MG63 (cell line): ENCODE measurements at regions not wholly inside any gene's neighbourhood (a gene's known extent, or its start where the extent isn't known, plus 50 kb on each side); places are given as distances from the start of the nearest gene placed in this dataset.

Source experiments
- DNase-seq: peaks from one replicate; pipeline ENCODE4 v3.0.0-alpha.2; 2020
- H3K27me3 ChIP-seq: fragments of 250-450 bp; sonication (Bioruptor Pico); 2 replicates; pipeline ENCODE4 v1.5.1; 2020; ENCODE audit warnings: mild to moderate bottlenecking, moderate library complexity
- H3K36me3 ChIP-seq: fragments of 250-450 bp; sonication (Bioruptor Pico); 2 replicates; pipeline ENCODE4 v1.5.1; 2020; ENCODE audit warnings: mild to moderate bottlenecking, moderate library complexity
- H3K4me3 ChIP-seq: fragments of 250-450 bp; sonication (Bioruptor Pico); 2 replicates; pipeline ENCODE4 v1.5.1; 2020; ENCODE audit warnings: mild to moderate bottlenecking, moderate library complexity
- H3K9me3 ChIP-seq: fragments of 250-450 bp; sonication (Bioruptor Pico); 2 replicates; pipeline ENCODE4 v1.5.1; 2020; ENCODE audit warnings: mild to moderate bottlenecking, moderate library complexity

GRCh38 chr13:72437458-72437857, 290.0 kb downstream of the MZT1 start:
- no peaks in the 10 kb centered on the region for H3K9me3 ChIP-seq
- DNase-seq: no peak
- no peaks in the 10 kb centered on the region for H3K36me3 ChIP-seq
- H3K27me3 ChIP-seq: no peaks in the 10 kb centered on the region
- no peak overlapping the region for H3K4me3 ChIP-seq

- DNase-seq: no peak
- H3K4me3 ChIP-seq: no peak overlapping the region
- H3K36me3 ChIP-seq: no peaks in the 10 kb centered on the region
- no peaks in the 10 kb centered on the region for H3K9me3 ChIP-seq
- H3K27me3 ChIP-seq: no peaks in the 10 kb centered on the region
Measured at GRCh38 chr13:72435251-72435650, 292.2 kb downstream of the MZT1 start.

- DNase-seq: no peak
- no peaks in the 10 kb centered on the region for H3K9me3 ChIP-seq
- no peak overlapping the region for H3K4me3 ChIP-seq
- no peaks in the 10 kb centered on the region for H3K36me3 ChIP-seq
- H3K27me3 ChIP-seq: no peaks in the 10 kb centered on the region
Measured at GRCh38 chr13:72431981-72432682, 295.3 kb downstream of the MZT1 start.

DNA sequence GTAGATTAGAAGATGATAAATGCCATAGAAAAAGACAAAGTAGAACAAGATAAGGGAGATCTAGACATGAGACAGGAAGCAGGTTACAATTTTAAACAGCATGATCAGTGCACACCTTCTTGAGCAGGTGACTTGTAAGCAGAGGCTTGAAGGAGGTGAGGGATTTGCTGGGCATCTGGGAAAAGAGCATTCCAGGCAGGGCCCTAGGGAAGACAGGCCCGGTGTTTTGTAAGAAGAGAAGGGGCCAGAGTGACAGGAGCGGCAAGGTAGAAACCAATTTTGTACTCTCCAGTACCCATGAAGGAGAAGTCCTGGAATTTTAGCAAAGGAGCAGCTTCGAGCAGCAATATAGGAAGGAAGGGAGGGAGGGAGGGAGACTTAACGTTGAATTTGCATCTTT, 296.5 kb downstream of the MZT1 start:
- H3K27me3 ChIP-seq: no peaks in the 10 kb centered on the region
- no peaks in the 10 kb centered on the region for H3K9me3 ChIP-seq
- H3K36me3 ChIP-seq: no peaks in the 10 kb centered on the region
- no peak overlapping the region for H3K4me3 ChIP-seq
- no peak for DNase-seq

DNA sequence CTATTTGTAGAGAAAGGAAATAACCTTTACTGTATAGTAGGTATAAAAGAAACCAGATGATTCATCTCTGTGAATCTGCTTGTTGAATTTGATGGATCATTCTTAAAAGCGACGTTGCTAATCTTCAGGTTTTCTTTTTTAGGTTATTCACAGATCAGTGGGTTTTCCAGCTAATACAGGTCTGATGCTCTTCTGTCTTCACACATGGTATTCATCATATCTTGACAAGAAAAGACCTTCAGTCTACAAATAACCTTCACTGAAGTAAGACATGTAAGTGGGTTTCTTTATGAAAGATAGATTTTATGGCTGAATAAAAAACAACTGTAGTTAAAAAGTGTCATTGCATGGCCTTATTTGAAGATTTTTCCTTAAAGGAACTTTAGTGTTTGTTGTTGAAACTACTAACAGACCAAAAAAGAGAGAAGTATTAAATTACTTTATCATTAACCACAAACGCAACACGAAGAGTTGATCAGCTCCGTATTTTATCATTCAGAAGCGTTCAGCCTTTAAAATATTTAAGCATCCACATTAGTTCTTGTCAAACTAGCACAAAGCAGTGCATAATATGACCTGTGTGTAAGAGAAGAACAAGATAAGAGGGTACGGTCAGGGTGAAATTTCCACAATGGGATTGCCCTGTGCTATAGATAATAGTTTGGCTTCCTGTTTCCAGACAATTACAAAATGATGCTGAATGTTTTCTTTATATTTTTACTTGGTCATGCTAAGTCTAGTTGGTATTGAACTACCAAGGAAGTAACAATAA, 299.5 kb downstream of the MZT1 start:
- H3K36me3 ChIP-seq: no peaks in the 10 kb centered on the region
- H3K9me3 ChIP-seq: no peaks in the 10 kb centered on the region
- no peaks in the 10 kb centered on the region for H3K27me3 ChIP-seq
- H3K4me3 ChIP-seq: no peak overlapping the region
- DNase-seq: no peak

DNA sequence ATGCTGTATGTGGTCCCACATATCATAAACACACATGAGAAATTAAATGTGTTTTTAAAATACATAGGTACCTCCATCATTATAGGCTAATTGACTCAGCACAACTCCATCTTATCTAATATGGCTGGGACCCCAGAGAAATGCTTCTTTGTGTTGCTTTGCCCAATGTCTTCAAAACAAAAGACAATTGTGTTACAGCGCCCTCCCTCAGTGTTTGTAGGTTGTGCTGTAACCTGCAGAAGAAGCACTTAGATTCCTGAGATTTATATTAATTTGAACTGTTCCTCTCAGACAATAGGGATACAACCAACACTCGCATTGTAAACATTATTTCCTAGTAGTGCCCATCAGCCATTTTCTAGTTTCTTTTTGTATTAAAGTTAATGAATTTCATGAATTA, 303.4 kb downstream of the MZT1 start:
- no peak for DNase-seq
- Histone ChIP-seq H3K4me3 (no peak overlapping the region), H3K27me3 (no peaks in the 10 kb centered on the region), H3K9me3 (no peaks in the 10 kb centered on the region), H3K36me3 (no peaks in the 10 kb centered on the region)

DNA sequence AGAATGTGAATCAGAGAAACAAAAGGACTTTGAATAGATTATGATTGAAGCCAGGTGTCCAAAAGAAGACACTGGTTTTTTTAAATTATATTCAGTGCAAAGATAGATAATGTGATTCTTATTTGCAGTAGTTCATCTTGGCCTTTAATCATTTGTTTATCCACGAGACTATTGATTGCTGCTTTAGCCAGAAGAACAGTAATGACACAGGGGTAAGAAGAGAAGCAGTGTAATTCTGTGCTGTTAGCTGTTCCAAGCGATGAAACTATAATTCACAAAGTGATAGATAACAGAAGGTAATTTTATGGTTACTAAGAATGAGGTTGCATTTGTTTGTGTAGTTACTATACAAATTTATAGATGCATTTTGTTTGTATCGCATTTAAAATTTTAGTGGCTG, 311.6 kb downstream of the MZT1 start:
- DNase-seq: no peak
- Histone ChIP-seq H3K36me3 (no peaks in the 10 kb centered on the region), H3K4me3 (no peak overlapping the region), H3K9me3 (no peaks in the 10 kb centered on the region), H3K27me3 (no peaks in the 10 kb centered on the region)

GRCh38 chr13:72412481-72412880, 314.9 kb downstream of the MZT1 start:
- no peak for DNase-seq
- Histone ChIP-seq H3K27me3 (no peaks in the 10 kb centered on the region), H3K4me3 (no peak overlapping the region), H3K9me3 (no peaks in the 10 kb centered on the region), H3K36me3 (no peaks in the 10 kb centered on the region)

- H3K9me3 ChIP-seq: no peaks in the 10 kb centered on the region
- H3K27me3 ChIP-seq: no peaks in the 10 kb centered on the region
- H3K36me3 ChIP-seq: no peaks in the 10 kb centered on the region
- H3K4me3 ChIP-seq: no peak overlapping the region
- DNase-seq: no peak
Measured at GRCh38 chr13:72405441-72405840, 322.0 kb downstream of the MZT1 start.

- DNase-seq: no peak
- no peaks in the 10 kb centered on the region for H3K36me3 ChIP-seq
Measured at GRCh38 chr13:72403396-72404010, 323.9 kb downstream of the MZT1 start.

GRCh38 chr13:72400856-72401255, 326.6 kb downstream of the MZT1 start:
- H3K4me3 ChIP-seq: no peak overlapping the region
- no peaks in the 10 kb centered on the region for H3K27me3 ChIP-seq
- no peaks in the 10 kb centered on the region for H3K9me3 ChIP-seq
- DNase-seq: no peak
- H3K36me3 ChIP-seq: no peaks in the 10 kb centered on the region

More at GRCh38 chr13:72403396-72404010, 323.9 kb downstream of the MZT1 start:
- Histone ChIP-seq H3K9me3 (no peaks in the 10 kb centered on the region), H3K27me3 (no peaks in the 10 kb centered on the region), H3K4me3 (no peak overlapping the region)

DNA sequence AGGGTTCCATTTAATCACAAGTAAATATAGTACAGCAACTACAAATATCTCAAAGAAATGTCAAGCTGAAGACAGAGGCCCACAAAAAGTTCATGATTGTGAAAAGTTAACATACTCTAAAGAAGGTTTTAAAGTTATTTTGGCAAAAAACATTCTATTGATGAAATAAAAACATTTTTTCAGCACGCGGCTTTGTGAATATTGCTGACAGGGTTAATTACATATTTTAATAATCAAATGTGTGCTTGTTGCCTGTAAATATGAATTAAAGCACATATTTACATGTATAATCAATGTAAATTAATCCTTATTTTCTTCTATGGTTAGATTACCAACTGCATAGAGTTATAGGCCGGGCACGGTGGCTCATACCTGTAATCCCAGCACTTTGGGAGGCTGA, 328.1 kb downstream of the MZT1 start:
- Histone ChIP-seq H3K36me3 (no peaks in the 10 kb centered on the region), H3K27me3 (no peaks in the 10 kb centered on the region), H3K4me3 (no peak overlapping the region), H3K9me3 (no peaks in the 10 kb centered on the region)
- DNase-seq: no peak

GRCh38 chr13:72397265-72397664, 330.2 kb downstream of the MZT1 start:
- Histone ChIP-seq H3K36me3 (no peaks in the 10 kb centered on the region), H3K4me3 (no peak overlapping the region), H3K27me3 (no peaks in the 10 kb centered on the region), H3K9me3 (no peaks in the 10 kb centered on the region)
- no peak for DNase-seq

GRCh38 chr13:72390909-72391308, 336.5 kb downstream of the MZT1 start:
- H3K4me3 ChIP-seq: no peak overlapping the region
- H3K36me3 ChIP-seq: no peaks in the 10 kb centered on the region
- no peaks in the 10 kb centered on the region for H3K27me3 ChIP-seq
- no peak for DNase-seq
- no peaks in the 10 kb centered on the region for H3K9me3 ChIP-seq

DNA sequence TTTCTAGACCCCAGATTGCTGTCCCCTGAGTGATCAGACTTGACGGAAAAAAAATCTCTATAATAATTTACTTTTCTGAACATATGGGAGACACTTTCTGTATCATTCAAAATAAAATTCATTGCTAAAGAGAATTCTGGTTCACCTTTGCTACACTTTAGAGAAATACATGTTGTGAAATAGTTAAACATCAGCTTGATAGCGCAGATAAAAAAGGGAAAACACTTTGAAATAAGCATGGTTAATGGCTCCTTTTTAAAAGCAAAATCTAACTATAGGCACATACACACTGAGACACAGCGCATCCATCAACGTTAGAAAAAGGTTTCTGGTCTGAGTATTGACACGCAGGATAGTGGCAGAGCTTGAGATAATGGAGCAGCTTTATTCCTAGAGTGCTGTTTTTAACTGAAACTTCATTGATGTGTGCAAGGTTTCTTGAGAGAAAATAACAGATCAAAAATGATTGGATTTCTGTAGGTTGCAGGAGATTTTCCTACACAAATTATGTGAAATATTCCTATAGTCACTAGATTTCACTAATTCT, 341.2 kb downstream of the MZT1 start:
- H3K9me3 ChIP-seq: no peaks in the 10 kb centered on the region

DNA sequence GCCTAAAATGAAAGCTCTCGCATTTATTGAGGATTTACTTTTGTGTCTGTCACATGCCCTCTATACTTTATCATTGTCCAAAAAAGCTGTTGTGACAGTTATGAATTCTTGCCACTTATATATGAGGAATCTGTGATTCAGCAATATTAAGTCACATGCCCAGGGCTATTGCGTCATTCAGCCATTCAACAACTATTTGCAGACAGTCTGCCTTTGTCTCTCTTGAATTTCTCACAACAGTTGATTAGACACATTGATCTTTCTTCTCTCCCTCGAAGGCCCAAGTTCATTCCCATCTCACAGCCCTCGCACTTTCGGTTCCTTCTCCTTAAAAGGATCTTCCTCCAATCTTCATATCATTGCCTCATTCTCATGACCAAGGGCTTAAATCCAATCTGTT, 342.6 kb downstream of the MZT1 start:
- Histone ChIP-seq H3K36me3 (no peaks in the 10 kb centered on the region), H3K4me3 (no peak overlapping the region), H3K9me3 (no peaks in the 10 kb centered on the region), H3K27me3 (no peaks in the 10 kb centered on the region)
- DNase-seq: no peak

More for the DNA sequence above, 341.2 kb downstream of the MZT1 start:
- Histone ChIP-seq H3K36me3 (no peaks in the 10 kb centered on the region), H3K27me3 (no peaks in the 10 kb centered on the region), H3K4me3 (no peak overlapping the region)
- DNase-seq: no peak

GRCh38 chr13:72384186-72384823, 343.1 kb downstream of the MZT1 start:
- DNase-seq: no peak
- no peaks in the 10 kb centered on the region for H3K36me3 ChIP-seq
- no peaks in the 10 kb centered on the region for H3K9me3 ChIP-seq
- H3K27me3 ChIP-seq: no peaks in the 10 kb centered on the region
- H3K4me3 ChIP-seq: no peak overlapping the region
